GM23338 (cell line): ENCODE measurements at regions not wholly inside any gene's neighbourhood (a gene's known extent, or its start where the extent isn't known, plus 50 kb on each side); places are given as distances from the start of the nearest gene placed in this dataset.

Experiments used
- ATAC-seq: fragments of 200-7000 bp; cut with Tn5 transposase; 3 replicates; pipeline ENCODE4 v1.9.1; 2020
- DNase-seq: peaks from one replicate; pipeline ENCODE4 v3.0.0-alpha.2; 2015; ENCODE audit warnings: low spot score
- H2AFZ ChIP-seq: fragments of 200-600 bp; sonication (generic); 2 replicates; pipeline ENCODE4 v1.8.0; 2016; ENCODE audit warnings: antibody characterized with exemption, mild to moderate bottlenecking, moderate library complexity
- H3F3A ChIP-seq: fragments of 200-600 bp; sonication (generic); replicated peaks from 2 replicates; pipeline ENCODE4 v1.8.0; 2017; ENCODE audit warnings: antibody characterized with exemption, mixed run types, low read depth
- H3K27ac ChIP-seq: fragments of 200-600 bp; sonication (generic); 2 replicates; pipeline ENCODE4 v1.6.1; 2016; ENCODE audit warnings: low read depth
- H3K27me3 ChIP-seq: fragments of 200-600 bp; sonication (generic); 2 replicates; pipeline ENCODE4 v1.8.0; 2016; ENCODE audit warnings: mild to moderate bottlenecking, mixed run types, moderate library complexity; ENCODE audit not compliant: insufficient read depth
- H3K36me3 ChIP-seq: fragments of 200-600 bp; sonication (generic); 2 replicates; pipeline ENCODE4 v1.8.0; 2016; ENCODE audit warnings: mild to moderate bottlenecking; ENCODE audit not compliant: insufficient read depth
- H3K4me1 ChIP-seq: fragments of 200-600 bp; sonication (generic); 2 replicates; pipeline ENCODE4 v1.8.0; 2016; ENCODE audit warnings: mild to moderate bottlenecking, moderate library complexity; ENCODE audit not compliant: insufficient read depth
- H3K4me2 ChIP-seq: fragments of 200-600 bp; sonication (generic); 2 replicates; pipeline ENCODE4 v1.7.1; 2017; ENCODE audit warnings: mixed run types
- H3K4me3 ChIP-seq: fragments of 200-600 bp; sonication (generic); 2 replicates; pipeline ENCODE4 v1.6.1; 2016; ENCODE audit warnings: mixed run types
- H3K79me2 ChIP-seq: fragments of 200-600 bp; sonication (generic); replicated peaks from 2 replicates; pipeline ENCODE4 v1.8.0; 2017; ENCODE audit warnings: mild to moderate bottlenecking; ENCODE audit not compliant: insufficient read depth
- H3K9me2 ChIP-seq: fragments of 200-600 bp; sonication (generic); 2 replicates; pipeline ENCODE4 v1.8.0; 2017; ENCODE audit not compliant: insufficient read depth
- H4K20me1 ChIP-seq: fragments of 200-600 bp; sonication (generic); replicated peaks from 2 replicates; pipeline ENCODE4 v1.8.0; 2017; ENCODE audit warnings: mild to moderate bottlenecking; ENCODE audit not compliant: insufficient read depth
- H3K27ac Mint-ChIP-seq: 2 replicates; pipeline ENCODE4 v1.8.0; 2020; ENCODE audit warnings: inconsistent platforms, mild to moderate bottlenecking, moderate library complexity, mixed read lengths
- H3K27me3 Mint-ChIP-seq: 3 replicates; pipeline ENCODE4 v1.8.0; 2022; ENCODE audit warnings: low read depth, mild to moderate bottlenecking, moderate library complexity, mixed read lengths, inconsistent platforms; ENCODE audit not compliant: insufficient read depth, poor library complexity
- H3K36me3 Mint-ChIP-seq: 3 replicates; pipeline ENCODE4 v1.8.0; 2021; ENCODE audit warnings: low read depth, mild to moderate bottlenecking, inconsistent platforms, moderate library complexity, mixed read lengths
- H3K4me1 Mint-ChIP-seq: 3 replicates; pipeline ENCODE4 v1.8.0; 2020; ENCODE audit warnings: mild to moderate bottlenecking, inconsistent platforms, mixed read lengths
- H3K4me3 Mint-ChIP-seq: 3 replicates; pipeline ENCODE4 v1.8.0; 2021; ENCODE audit warnings: moderate library complexity, mild to moderate bottlenecking, inconsistent platforms, mixed read lengths
- H3K9me3 Mint-ChIP-seq: 3 replicates; pipeline ENCODE4 v1.8.0; 2020; ENCODE audit warnings: moderate library complexity, mild to moderate bottlenecking, inconsistent platforms, mixed read lengths
- CREB1 ChIP-seq: fragments of 250-450 bp; sonication (Bioruptor Pico); IDR thresholded peaks from 2 replicates; pipeline ENCODE4 v1.5.0; 2020; ENCODE audit warnings: low read depth, mild to moderate bottlenecking, moderate library complexity
- EZH2 ChIP-seq: fragments of 200-600 bp; sonication (generic); IDR thresholded peaks from one replicate; pipeline ENCODE4 v1.8.0; 2017; ENCODE audit warnings: antibody characterized with exemption, mild to moderate bottlenecking, low read depth; ENCODE audit not compliant: unreplicated experiment
- EZH2phosphoT487 ChIP-seq: fragments of 200-600 bp; sonication (generic); IDR thresholded peaks from one replicate; pipeline ENCODE4 v1.8.1; 2018; ENCODE audit warnings: antibody characterized with exemption; ENCODE audit not compliant: unreplicated experiment
- JUNB ChIP-seq: IDR thresholded peaks from one replicate; pipeline ENCODE4 v1.6.1; 2016; ENCODE audit warnings: antibody characterized with exemption; ENCODE audit not compliant: unreplicated experiment
- NANOG ChIP-seq: IDR thresholded peaks from 2 replicates; pipeline ENCODE4 v1.6.1; 2016; ENCODE audit warnings: antibody characterized with exemption, borderline replicate concordance
- POLR2AphosphoS5 ChIP-seq: IDR thresholded peaks from 2 replicates; pipeline ENCODE4 v1.6.1; 2016; ENCODE audit warnings: antibody characterized with exemption, low read depth
- STAT1 ChIP-seq: IDR thresholded peaks from one replicate; pipeline ENCODE4 v1.6.1; 2016; ENCODE audit warnings: antibody characterized with exemption; ENCODE audit not compliant: unreplicated experiment
- ZNF114 ChIP-seq: fragments of 250-450 bp; sonication (Bioruptor Pico); IDR thresholded peaks from 2 replicates; pipeline ENCODE4 v1.5.0; 2020; ENCODE audit warnings: mild to moderate bottlenecking, moderate library complexity
- ZNF331 ChIP-seq: fragments of 250-450 bp; sonication (Bioruptor Pico); IDR thresholded peaks from 2 replicates; pipeline ENCODE4 v1.5.0; 2020; ENCODE audit warnings: low read depth, mild to moderate bottlenecking, moderate library complexity
- TF ChIP-seq, protein P1 (sequence below), 2 experiments: fragments of 200-600 bp in 1 of 2; sonication (generic) in 1 of 2; conservative IDR thresholded peaks; 2 replicates each; pipeline versions ENCODE4 v1.5.1 to v1.6.1; 2016 to 2017; ENCODE audit warnings: antibody characterized with exemption in 2 of 2, low read depth in 2 of 2, mild to moderate bottlenecking in 2 of 2, moderate library complexity in 1 of 2
- TF ChIP-seq, protein P2 (sequence below): IDR thresholded peaks from 2 replicates; pipeline ENCODE4 v1.6.1; 2016; ENCODE audit warnings: antibody characterized with exemption
- TF ChIP-seq, protein P3 (sequence below): IDR thresholded peaks from one replicate; pipeline ENCODE4 v1.6.1; 2018; ENCODE audit warnings: antibody characterized with exemption; ENCODE audit not compliant: unreplicated experiment
- TF ChIP-seq, protein P4 (sequence below): fragments of 250-450 bp; sonication (Bioruptor Pico); IDR thresholded peaks from 2 replicates; pipeline ENCODE4 v1.5.0; 2020; ENCODE audit warnings: mild to moderate bottlenecking, moderate library complexity

DNA sequence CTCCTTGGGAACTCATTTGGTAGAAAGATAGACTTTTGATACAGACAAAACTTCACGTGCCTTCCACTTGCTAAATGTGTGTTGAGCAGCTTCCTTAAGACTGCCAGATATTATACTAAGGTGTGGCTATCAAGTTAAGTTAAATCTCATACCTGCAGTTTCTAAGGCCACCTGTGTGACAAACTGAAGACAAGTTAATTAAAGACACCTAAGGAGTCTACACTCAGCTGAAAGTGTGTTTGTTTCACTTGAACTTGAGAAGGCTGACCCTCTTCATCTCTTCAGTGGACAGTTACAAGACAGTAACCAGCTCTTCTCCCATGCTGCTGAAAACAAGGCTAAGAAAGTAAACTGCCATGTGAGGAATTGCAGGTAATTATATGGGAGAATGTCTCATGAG is 124.0 kb downstream of the NPY start:
- peaks cover 97% of the 10 kb centered on the region for H3K36me3 Mint-ChIP-seq

More for the DNA sequence above, 124.0 kb downstream of the NPY start:
- Histone ChIP-seq H2AFZ (no peak overlapping the region), H3K27me3 (no peaks in the 10 kb centered on the region), H3K36me3 (peaks cover 21% of the 10 kb centered on the region), H3K4me3 (no peak overlapping the region), H3K27ac (peak overlapping the region; percentile 16; the same call in 1 of the 2 replicates), H3K4me2 (no peak overlapping the region), H3K4me1 (peaks cover 48% of the 10 kb centered on the region), H3F3A (peaks cover 42% of the 10 kb centered on the region), H4K20me1 (no peaks in the 10 kb centered on the region), H3K79me2 (peaks cover 14% of the 10 kb centered on the region), H3K9me2 (no peaks in the 10 kb centered on the region)
- no peak for TF ChIP-seq EZH2phosphoT487
- no peak for TF ChIP-seq EZH2
- no peak for TF ChIP-seq CREB1
- no peak; the same call in 1 of the 2 replicates for TF ChIP-seq POLR2AphosphoS5
- TF ChIP-seq JUNB = no peak
- TF ChIP-seq, protein P1, sequence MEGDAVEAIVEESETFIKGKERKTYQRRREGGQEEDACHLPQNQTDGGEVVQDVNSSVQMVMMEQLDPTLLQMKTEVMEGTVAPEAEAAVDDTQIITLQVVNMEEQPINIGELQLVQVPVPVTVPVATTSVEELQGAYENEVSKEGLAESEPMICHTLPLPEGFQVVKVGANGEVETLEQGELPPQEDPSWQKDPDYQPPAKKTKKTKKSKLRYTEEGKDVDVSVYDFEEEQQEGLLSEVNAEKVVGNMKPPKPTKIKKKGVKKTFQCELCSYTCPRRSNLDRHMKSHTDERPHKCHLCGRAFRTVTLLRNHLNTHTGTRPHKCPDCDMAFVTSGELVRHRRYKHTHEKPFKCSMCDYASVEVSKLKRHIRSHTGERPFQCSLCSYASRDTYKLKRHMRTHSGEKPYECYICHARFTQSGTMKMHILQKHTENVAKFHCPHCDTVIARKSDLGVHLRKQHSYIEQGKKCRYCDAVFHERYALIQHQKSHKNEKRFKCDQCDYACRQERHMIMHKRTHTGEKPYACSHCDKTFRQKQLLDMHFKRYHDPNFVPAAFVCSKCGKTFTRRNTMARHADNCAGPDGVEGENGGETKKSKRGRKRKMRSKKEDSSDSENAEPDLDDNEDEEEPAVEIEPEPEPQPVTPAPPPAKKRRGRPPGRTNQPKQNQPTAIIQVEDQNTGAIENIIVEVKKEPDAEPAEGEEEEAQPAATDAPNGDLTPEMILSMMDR (conservative IDR thresholded peaks at IDR 0.05; ENCODE audit: low read depth in 2 of 2) = no peak
- TF ChIP-seq, protein P2, sequence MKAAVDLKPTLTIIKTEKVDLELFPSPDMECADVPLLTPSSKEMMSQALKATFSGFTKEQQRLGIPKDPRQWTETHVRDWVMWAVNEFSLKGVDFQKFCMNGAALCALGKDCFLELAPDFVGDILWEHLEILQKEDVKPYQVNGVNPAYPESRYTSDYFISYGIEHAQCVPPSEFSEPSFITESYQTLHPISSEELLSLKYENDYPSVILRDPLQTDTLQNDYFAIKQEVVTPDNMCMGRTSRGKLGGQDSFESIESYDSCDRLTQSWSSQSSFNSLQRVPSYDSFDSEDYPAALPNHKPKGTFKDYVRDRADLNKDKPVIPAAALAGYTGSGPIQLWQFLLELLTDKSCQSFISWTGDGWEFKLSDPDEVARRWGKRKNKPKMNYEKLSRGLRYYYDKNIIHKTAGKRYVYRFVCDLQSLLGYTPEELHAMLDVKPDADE = no peak
- TF ChIP-seq NANOG = no peak
- no peak for TF ChIP-seq STAT1
- TF ChIP-seq, protein P3, sequence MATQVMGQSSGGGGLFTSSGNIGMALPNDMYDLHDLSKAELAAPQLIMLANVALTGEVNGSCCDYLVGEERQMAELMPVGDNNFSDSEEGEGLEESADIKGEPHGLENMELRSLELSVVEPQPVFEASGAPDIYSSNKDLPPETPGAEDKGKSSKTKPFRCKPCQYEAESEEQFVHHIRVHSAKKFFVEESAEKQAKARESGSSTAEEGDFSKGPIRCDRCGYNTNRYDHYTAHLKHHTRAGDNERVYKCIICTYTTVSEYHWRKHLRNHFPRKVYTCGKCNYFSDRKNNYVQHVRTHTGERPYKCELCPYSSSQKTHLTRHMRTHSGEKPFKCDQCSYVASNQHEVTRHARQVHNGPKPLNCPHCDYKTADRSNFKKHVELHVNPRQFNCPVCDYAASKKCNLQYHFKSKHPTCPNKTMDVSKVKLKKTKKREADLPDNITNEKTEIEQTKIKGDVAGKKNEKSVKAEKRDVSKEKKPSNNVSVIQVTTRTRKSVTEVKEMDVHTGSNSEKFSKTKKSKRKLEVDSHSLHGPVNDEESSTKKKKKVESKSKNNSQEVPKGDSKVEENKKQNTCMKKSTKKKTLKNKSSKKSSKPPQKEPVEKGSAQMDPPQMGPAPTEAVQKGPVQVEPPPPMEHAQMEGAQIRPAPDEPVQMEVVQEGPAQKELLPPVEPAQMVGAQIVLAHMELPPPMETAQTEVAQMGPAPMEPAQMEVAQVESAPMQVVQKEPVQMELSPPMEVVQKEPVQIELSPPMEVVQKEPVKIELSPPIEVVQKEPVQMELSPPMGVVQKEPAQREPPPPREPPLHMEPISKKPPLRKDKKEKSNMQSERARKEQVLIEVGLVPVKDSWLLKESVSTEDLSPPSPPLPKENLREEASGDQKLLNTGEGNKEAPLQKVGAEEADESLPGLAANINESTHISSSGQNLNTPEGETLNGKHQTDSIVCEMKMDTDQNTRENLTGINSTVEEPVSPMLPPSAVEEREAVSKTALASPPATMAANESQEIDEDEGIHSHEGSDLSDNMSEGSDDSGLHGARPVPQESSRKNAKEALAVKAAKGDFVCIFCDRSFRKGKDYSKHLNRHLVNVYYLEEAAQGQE = no peak
- TF ChIP-seq, protein P4, sequence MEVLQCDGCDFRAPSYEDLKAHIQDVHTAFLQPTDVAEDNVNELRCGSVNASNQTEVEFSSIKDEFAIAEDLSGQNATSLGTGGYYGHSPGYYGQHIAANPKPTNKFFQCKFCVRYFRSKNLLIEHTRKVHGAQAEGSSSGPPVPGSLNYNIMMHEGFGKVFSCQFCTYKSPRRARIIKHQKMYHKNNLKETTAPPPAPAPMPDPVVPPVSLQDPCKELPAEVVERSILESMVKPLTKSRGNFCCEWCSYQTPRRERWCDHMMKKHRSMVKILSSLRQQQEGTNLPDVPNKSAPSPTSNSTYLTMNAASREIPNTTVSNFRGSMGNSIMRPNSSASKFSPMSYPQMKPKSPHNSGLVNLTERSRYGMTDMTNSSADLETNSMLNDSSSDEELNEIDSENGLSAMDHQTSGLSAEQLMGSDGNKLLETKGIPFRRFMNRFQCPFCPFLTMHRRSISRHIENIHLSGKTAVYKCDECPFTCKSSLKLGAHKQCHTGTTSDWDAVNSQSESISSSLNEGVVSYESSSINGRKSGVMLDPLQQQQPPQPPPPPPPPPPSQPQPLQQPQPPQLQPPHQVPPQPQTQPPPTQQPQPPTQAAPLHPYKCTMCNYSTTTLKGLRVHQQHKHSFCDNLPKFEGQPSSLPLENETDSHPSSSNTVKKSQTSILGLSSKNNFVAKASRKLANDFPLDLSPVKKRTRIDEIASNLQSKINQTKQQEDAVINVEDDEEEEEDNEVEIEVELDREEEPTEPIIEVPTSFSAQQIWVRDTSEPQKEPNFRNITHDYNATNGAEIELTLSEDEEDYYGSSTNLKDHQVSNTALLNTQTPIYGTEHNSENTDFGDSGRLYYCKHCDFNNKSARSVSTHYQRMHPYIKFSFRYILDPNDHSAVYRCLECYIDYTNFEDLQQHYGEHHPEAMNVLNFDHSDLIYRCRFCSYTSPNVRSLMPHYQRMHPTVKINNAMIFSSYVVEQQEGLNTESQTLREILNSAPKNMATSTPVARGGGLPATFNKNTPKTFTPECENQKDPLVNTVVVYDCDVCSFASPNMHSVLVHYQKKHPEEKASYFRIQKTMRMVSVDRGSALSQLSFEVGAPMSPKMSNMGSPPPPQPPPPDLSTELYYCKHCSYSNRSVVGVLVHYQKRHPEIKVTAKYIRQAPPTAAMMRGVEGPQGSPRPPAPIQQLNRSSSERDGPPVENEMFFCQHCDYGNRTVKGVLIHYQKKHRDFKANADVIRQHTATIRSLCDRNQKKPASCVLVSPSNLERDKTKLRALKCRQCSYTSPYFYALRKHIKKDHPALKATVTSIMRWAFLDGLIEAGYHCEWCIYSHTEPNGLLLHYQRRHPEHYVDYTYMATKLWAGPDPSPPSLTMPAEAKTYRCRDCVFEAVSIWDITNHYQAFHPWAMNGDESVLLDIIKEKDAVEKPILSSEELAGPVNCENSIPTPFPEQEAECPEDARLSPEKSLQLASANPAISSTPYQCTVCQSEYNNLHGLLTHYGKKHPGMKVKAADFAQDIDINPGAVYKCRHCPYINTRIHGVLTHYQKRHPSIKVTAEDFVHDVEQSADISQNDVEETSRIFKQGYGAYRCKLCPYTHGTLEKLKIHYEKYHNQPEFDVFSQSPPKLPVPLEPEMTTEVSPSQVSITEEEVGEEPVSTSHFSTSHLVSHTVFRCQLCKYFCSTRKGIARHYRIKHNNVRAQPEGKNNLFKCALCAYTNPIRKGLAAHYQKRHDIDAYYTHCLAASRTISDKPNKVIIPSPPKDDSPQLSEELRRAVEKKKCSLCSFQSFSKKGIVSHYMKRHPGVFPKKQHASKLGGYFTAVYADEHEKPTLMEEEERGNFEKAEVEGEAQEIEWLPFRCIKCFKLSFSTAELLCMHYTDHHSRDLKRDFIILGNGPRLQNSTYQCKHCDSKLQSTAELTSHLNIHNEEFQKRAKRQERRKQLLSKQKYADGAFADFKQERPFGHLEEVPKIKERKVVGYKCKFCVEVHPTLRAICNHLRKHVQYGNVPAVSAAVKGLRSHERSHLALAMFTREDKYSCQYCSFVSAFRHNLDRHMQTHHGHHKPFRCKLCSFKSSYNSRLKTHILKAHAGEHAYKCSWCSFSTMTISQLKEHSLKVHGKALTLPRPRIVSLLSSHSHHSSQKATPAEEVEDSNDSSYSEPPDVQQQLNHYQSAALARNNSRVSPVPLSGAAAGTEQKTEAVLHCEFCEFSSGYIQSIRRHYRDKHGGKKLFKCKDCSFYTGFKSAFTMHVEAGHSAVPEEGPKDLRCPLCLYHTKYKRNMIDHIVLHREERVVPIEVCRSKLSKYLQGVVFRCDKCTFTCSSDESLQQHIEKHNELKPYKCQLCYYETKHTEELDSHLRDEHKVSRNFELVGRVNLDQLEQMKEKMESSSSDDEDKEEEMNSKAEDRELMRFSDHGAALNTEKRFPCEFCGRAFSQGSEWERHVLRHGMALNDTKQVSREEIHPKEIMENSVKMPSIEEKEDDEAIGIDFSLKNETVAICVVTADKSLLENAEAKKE (CRISPR knock-in tag) = no peak
- TF ChIP-seq ZNF331 (CRISPR knock-in tag) = no peak
- no peak for TF ChIP-seq ZNF114
- Mint-ChIP-seq H3K27ac (no peak overlapping the region), H3K27me3 (peaks cover 37% of the 10 kb centered on the region), H3K4me3 (no peak overlapping the region), H3K9me3 (peaks cover 65% of the 10 kb centered on the region), H3K4me1 (peaks cover 34% of the 10 kb centered on the region)
- ATAC-seq (no peak), DNase-seq (no peak)
